WTC11 (cell line): ENCODE measurements at regions not wholly inside any gene's neighbourhood (a gene's known extent, or its start where the extent isn't known, plus 50 kb on each side); places are given as distances from the start of the nearest gene placed in this dataset.

ENCODE experiments used
- ATAC-seq: fragments of 200-7000 bp; cut with Tn5 transposase; 2 replicates; pipeline ENCODE4 v1.10.0; 2021; ENCODE audit warnings: mild to moderate bottlenecking, moderate library complexity
- CTCF ChIA-PET: fragments of 300-600 bp; sonication (Branson Sonifier 250); formaldehyde crosslinking; loops from one replicate; lab custom pipeline; 2021; ENCODE audit warnings: antibody characterized with exemption; lab: Charles Lee
- POLR2A ChIA-PET: fragments of 350-600 bp; sonication (Branson Sonifier 250); formaldehyde crosslinking; loops from one replicate; lab custom pipeline; 2021; ENCODE audit warnings: antibody characterized with exemption; lab: Charles Lee
- DNase-seq: peaks from one replicate; pipeline ENCODE4 v3.0.0; 2021; ENCODE audit warnings: low spot score
- H3K27ac Mint-ChIP-seq: 2 replicates; pipeline ENCODE4 v1.8.0; 2021; ENCODE audit warnings: mixed read lengths
- H3K27me3 Mint-ChIP-seq: 2 replicates; pipeline ENCODE4 v1.8.0; 2021; ENCODE audit warnings: low read depth, mild to moderate bottlenecking, moderate library complexity, mixed read lengths
- H3K36me3 Mint-ChIP-seq: 2 replicates; pipeline ENCODE4 v1.8.0; 2021; ENCODE audit warnings: mixed read lengths
- H3K4me1 Mint-ChIP-seq: 2 replicates; pipeline ENCODE4 v1.8.0; 2022; ENCODE audit warnings: mixed read lengths
- H3K4me3 Mint-ChIP-seq: 2 replicates; pipeline ENCODE4 v1.8.0; 2021; ENCODE audit warnings: mild to moderate bottlenecking, moderate library complexity, mixed read lengths
- H3K9me3 Mint-ChIP-seq: 2 replicates; pipeline ENCODE4 v1.8.0; 2021; ENCODE audit warnings: mixed read lengths
- ATF1 ChIP-seq: sonication (generic); formaldehyde crosslinking; IDR thresholded peaks from 2 replicates; pipeline ENCODE4 v1.8.1; 2023; ENCODE audit warnings: mild to moderate bottlenecking, moderate library complexity, missing genetic modification reagents
- ATF2 ChIP-seq: sonication (generic); formaldehyde crosslinking; IDR thresholded peaks from 2 replicates; pipeline ENCODE4 v1.8.1; 2022; ENCODE audit warnings: low read depth, missing genetic modification reagents, borderline replicate concordance
- CDX4 ChIP-seq: fragments of 250-450 bp; sonication (Bioruptor Pico); IDR thresholded peaks from 2 replicates; pipeline ENCODE4 v1.9.0; 2021; ENCODE audit warnings: moderate library complexity, mild to moderate bottlenecking, inconsistent platforms, borderline replicate concordance
- CREB1 ChIP-seq: sonication (generic); formaldehyde crosslinking; IDR thresholded peaks from 2 replicates; pipeline ENCODE4 v1.8.0; 2023; ENCODE audit warnings: mild to moderate bottlenecking, missing genetic modification reagents
- ELF4 ChIP-seq: sonication (generic); formaldehyde crosslinking; IDR thresholded peaks from 2 replicates; pipeline ENCODE4 v1.8.1; 2022; ENCODE audit warnings: low read depth, mild to moderate bottlenecking, moderate library complexity, missing genetic modification reagents
- GRHL2 ChIP-seq: fragments of 250-450 bp; sonication (Bioruptor Pico); IDR thresholded peaks from 2 replicates; pipeline ENCODE4 v1.8.0; 2022; ENCODE audit warnings: mild to moderate bottlenecking, moderate library complexity; ENCODE audit not compliant: insufficient replicate concordance, severe bottlenecking
- HMGXB4 ChIP-seq: sonication (generic); formaldehyde crosslinking; IDR thresholded peaks from 2 replicates; pipeline ENCODE4 v1.8.1; 2023; ENCODE audit warnings: mild to moderate bottlenecking, moderate library complexity, missing genetic modification reagents
- MXD4 ChIP-seq: fragments of 250-450 bp; sonication (Bioruptor Pico); IDR thresholded peaks from 2 replicates; pipeline ENCODE4 v1.8.0; 2021; ENCODE audit warnings: mild to moderate bottlenecking, moderate library complexity, borderline replicate concordance
- PRDM15 ChIP-seq: sonication (generic); formaldehyde crosslinking; IDR thresholded peaks from 2 replicates; pipeline ENCODE4 v1.8.0; 2022; ENCODE audit warnings: missing genetic modification reagents
- RELA ChIP-seq: sonication (generic); formaldehyde crosslinking; IDR thresholded peaks from 2 replicates; pipeline ENCODE4 v1.8.1; 2022; ENCODE audit warnings: missing genetic modification reagents, mild to moderate bottlenecking, borderline replicate concordance
- SMAD4 ChIP-seq: sonication (generic); formaldehyde crosslinking; IDR thresholded peaks from 2 replicates; pipeline ENCODE4 v1.8.0; 2022; ENCODE audit warnings: mild to moderate bottlenecking, missing genetic modification reagents
- SOX15 ChIP-seq: fragments of 250-450 bp; sonication (Bioruptor Pico); IDR thresholded peaks from 2 replicates; pipeline ENCODE4 v1.9.0; 2021; ENCODE audit warnings: mild to moderate bottlenecking
- SP1 ChIP-seq: sonication (generic); formaldehyde crosslinking; conservative IDR thresholded peaks from 2 replicates; pipeline ENCODE4 v1.8.1; 2022; ENCODE audit warnings: missing genetic modification reagents
- TEAD1 ChIP-seq: sonication (generic); formaldehyde crosslinking; IDR thresholded peaks from 2 replicates; pipeline ENCODE4 v1.8.0; 2022; ENCODE audit warnings: mild to moderate bottlenecking, missing genetic modification reagents
- USF2 ChIP-seq: sonication (generic); formaldehyde crosslinking; IDR thresholded peaks from 2 replicates; pipeline ENCODE4 v1.8.1; 2023; ENCODE audit warnings: mild to moderate bottlenecking, missing genetic modification reagents, moderate library complexity
- ZBTB43 ChIP-seq: sonication (generic); formaldehyde crosslinking; IDR thresholded peaks from 2 replicates; pipeline ENCODE4 v1.8.1; 2023; ENCODE audit warnings: mild to moderate bottlenecking, missing genetic modification reagents
- ZNF263 ChIP-seq: sonication (generic); formaldehyde crosslinking; IDR thresholded peaks from 2 replicates; pipeline ENCODE4 v1.8.1; 2022; ENCODE audit warnings: low read depth, mild to moderate bottlenecking, moderate library complexity, missing genetic modification reagents
- ZNF317 ChIP-seq: sonication (generic); formaldehyde crosslinking; IDR thresholded peaks from 2 replicates; pipeline ENCODE4 v1.8.1; 2023; ENCODE audit warnings: low read depth, mild to moderate bottlenecking, moderate library complexity, missing genetic modification reagents, borderline replicate concordance
- ZNF396 ChIP-seq: fragments of 250-450 bp; sonication (Bioruptor Pico); IDR thresholded peaks from 2 replicates; pipeline ENCODE4 v1.8.0; 2021; ENCODE audit warnings: mild to moderate bottlenecking, moderate library complexity, borderline replicate concordance
- ZNF671 ChIP-seq: fragments of 250-450 bp; sonication (Bioruptor Pico); IDR thresholded peaks from 2 replicates; pipeline ENCODE4 v1.8.0; 2021; ENCODE audit warnings: mild to moderate bottlenecking

GRCh38 chr1:218787826-218788225, 385.9 kb upstream of the LYPLAL1 start (continued):
- TF ChIP-seq HMGXB4 (CRISPR knock-in tag) (no peak), RELA (CRISPR knock-in tag) (no peak), ZNF671 (CRISPR knock-in tag) (no peak)

- Mint-ChIP-seq H3K27ac (no peak overlapping the region), H3K4me3 (no peak overlapping the region), H3K27me3 (no peaks in the 10 kb centered on the region), H3K36me3 (no peaks in the 10 kb centered on the region), H3K9me3 (no peaks in the 10 kb centered on the region), H3K4me1 (no peaks in the 10 kb centered on the region)
- TF ChIP-seq SOX15 (CRISPR knock-in tag) = no peak
- no peak for TF ChIP-seq ATF1
- no peak for TF ChIP-seq MXD4 (CRISPR knock-in tag)
- no peak for TF ChIP-seq TEAD1 (CRISPR knock-in tag)
- TF ChIP-seq ZNF396 (CRISPR knock-in tag) = no peak
- no peak for TF ChIP-seq CREB1 (CRISPR knock-in tag)
- no peak for TF ChIP-seq SMAD4
- no peak for TF ChIP-seq ZNF317 (CRISPR knock-in tag)
- TF ChIP-seq GRHL2 (CRISPR knock-in tag) = no peak
- TF ChIP-seq CDX4 (CRISPR knock-in tag) = no peak
- TF ChIP-seq USF2 (CRISPR knock-in tag) = no peak
- TF ChIP-seq SP1 (CRISPR knock-in tag) = no peak
- no peak for TF ChIP-seq ZNF263 (CRISPR knock-in tag)
- TF ChIP-seq ZBTB43 = no peak
- TF ChIP-seq ELF4 = no peak
- TF ChIP-seq PRDM15 = no peak
- no peak for TF ChIP-seq ATF2 (CRISPR knock-in tag)
- ChIA-PET CTCF (no interaction called here), POLR2A (no interaction called here)
- DNase-seq (no peak), ATAC-seq (no peak)
Measured at GRCh38 chr1:218796773-218797172, 376.9 kb upstream of the LYPLAL1 start.
